H1 (cell line): ENCODE measurements at regions not wholly inside any gene's neighbourhood (a gene's known extent, or its start where the extent isn't known, plus 50 kb on each side); places are given as distances from the start of the nearest gene placed in this dataset.

ENCODE experiments used
- CBX8 ChIP-seq: fragments of 300-800, 300-1000 bp; sonication (generic); IDR thresholded peaks from 2 replicates; pipeline ENCODE4 v1.7.1; 2016; ENCODE audit warnings: low read depth, low read length, borderline replicate concordance
- CHD1 ChIP-seq: IDR thresholded peaks from 2 replicates; pipeline ENCODE4 v1.6.1; 2012; ENCODE audit warnings: low read depth, low read length, improper control_type of control experiment
- CTBP2 ChIP-seq: IDR thresholded peaks from 2 replicates; pipeline ENCODE4 v1.7.0; 2011; ENCODE audit warnings: borderline replicate concordance, mild to moderate bottlenecking, moderate library complexity, mixed read lengths, low read length; ENCODE audit not compliant: insufficient read depth, insufficient read length
- E2F6 ChIP-seq: IDR thresholded peaks from 2 replicates; pipeline ENCODE4 v1.6.1; 2012; ENCODE audit warnings: inconsistent platforms
- NRF1 ChIP-seq: IDR thresholded peaks from 2 replicates; pipeline ENCODE4 v1.6.1; 2011; ENCODE audit warnings: mild to moderate bottlenecking, low read depth, low read length, improper control_type of control experiment
- SRF ChIP-seq: IDR thresholded peaks from 2 replicates; pipeline ENCODE4 v1.6.1; 2011; ENCODE audit warnings: mild to moderate bottlenecking, low read depth, low read length, moderate library complexity
- TAF7 ChIP-seq: optimal IDR thresholded peaks from 2 replicates; pipeline ENCODE3; 2011; ENCODE audit warnings: low read depth, mild to moderate bottlenecking, inconsistent platforms, low read length, moderate library complexity, borderline replicate concordance
- TF ChIP-seq, protein P1 (sequence below): fragments of 300-600 bp; sonication (generic); IDR thresholded peaks from 2 replicates; pipeline ENCODE4 v1.7.1; 2012; ENCODE audit warnings: low read length, moderate library complexity, mild to moderate bottlenecking, inconsistent platforms; ENCODE audit not compliant: insufficient replicate concordance
- TF ChIP-seq, protein P2 (sequence below), 3 experiments: IDR thresholded peaks; 1 replicate in 2 of 3; 2 replicates in 1 of 3; pipeline versions ENCODE4 v1.5.1 to v1.6.1; 2011; ENCODE audit warnings: low read length in 3 of 3, mild to moderate bottlenecking in 3 of 3, inconsistent platforms in 2 of 3, low read depth in 1 of 3, moderate library complexity in 1 of 3; ENCODE audit not compliant: insufficient read depth in 1 of 3; ENCODE audit errors: control extremely low read depth in 1 of 3

DNA sequence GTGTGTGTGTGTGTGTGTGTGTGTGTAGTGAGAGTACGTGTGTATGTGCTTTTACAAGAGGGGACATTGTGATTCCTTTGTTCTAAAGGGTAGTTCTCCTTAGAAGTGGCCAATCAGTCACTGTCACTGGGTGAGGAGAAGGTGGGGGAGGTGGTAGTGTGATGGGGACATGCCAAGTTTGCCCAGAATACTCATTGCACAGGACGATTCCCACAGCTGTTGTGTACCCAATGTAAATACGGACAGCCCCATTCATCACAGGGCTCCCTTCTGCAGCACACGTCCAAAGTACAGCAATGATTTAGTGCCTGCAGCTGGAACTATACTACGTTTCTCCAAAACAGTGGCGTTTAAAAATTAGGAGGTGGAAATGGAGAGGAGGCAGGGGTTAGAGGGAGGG lies 287.8 kb downstream of the TLR4 start (continued):
- TF ChIP-seq, protein P1, sequence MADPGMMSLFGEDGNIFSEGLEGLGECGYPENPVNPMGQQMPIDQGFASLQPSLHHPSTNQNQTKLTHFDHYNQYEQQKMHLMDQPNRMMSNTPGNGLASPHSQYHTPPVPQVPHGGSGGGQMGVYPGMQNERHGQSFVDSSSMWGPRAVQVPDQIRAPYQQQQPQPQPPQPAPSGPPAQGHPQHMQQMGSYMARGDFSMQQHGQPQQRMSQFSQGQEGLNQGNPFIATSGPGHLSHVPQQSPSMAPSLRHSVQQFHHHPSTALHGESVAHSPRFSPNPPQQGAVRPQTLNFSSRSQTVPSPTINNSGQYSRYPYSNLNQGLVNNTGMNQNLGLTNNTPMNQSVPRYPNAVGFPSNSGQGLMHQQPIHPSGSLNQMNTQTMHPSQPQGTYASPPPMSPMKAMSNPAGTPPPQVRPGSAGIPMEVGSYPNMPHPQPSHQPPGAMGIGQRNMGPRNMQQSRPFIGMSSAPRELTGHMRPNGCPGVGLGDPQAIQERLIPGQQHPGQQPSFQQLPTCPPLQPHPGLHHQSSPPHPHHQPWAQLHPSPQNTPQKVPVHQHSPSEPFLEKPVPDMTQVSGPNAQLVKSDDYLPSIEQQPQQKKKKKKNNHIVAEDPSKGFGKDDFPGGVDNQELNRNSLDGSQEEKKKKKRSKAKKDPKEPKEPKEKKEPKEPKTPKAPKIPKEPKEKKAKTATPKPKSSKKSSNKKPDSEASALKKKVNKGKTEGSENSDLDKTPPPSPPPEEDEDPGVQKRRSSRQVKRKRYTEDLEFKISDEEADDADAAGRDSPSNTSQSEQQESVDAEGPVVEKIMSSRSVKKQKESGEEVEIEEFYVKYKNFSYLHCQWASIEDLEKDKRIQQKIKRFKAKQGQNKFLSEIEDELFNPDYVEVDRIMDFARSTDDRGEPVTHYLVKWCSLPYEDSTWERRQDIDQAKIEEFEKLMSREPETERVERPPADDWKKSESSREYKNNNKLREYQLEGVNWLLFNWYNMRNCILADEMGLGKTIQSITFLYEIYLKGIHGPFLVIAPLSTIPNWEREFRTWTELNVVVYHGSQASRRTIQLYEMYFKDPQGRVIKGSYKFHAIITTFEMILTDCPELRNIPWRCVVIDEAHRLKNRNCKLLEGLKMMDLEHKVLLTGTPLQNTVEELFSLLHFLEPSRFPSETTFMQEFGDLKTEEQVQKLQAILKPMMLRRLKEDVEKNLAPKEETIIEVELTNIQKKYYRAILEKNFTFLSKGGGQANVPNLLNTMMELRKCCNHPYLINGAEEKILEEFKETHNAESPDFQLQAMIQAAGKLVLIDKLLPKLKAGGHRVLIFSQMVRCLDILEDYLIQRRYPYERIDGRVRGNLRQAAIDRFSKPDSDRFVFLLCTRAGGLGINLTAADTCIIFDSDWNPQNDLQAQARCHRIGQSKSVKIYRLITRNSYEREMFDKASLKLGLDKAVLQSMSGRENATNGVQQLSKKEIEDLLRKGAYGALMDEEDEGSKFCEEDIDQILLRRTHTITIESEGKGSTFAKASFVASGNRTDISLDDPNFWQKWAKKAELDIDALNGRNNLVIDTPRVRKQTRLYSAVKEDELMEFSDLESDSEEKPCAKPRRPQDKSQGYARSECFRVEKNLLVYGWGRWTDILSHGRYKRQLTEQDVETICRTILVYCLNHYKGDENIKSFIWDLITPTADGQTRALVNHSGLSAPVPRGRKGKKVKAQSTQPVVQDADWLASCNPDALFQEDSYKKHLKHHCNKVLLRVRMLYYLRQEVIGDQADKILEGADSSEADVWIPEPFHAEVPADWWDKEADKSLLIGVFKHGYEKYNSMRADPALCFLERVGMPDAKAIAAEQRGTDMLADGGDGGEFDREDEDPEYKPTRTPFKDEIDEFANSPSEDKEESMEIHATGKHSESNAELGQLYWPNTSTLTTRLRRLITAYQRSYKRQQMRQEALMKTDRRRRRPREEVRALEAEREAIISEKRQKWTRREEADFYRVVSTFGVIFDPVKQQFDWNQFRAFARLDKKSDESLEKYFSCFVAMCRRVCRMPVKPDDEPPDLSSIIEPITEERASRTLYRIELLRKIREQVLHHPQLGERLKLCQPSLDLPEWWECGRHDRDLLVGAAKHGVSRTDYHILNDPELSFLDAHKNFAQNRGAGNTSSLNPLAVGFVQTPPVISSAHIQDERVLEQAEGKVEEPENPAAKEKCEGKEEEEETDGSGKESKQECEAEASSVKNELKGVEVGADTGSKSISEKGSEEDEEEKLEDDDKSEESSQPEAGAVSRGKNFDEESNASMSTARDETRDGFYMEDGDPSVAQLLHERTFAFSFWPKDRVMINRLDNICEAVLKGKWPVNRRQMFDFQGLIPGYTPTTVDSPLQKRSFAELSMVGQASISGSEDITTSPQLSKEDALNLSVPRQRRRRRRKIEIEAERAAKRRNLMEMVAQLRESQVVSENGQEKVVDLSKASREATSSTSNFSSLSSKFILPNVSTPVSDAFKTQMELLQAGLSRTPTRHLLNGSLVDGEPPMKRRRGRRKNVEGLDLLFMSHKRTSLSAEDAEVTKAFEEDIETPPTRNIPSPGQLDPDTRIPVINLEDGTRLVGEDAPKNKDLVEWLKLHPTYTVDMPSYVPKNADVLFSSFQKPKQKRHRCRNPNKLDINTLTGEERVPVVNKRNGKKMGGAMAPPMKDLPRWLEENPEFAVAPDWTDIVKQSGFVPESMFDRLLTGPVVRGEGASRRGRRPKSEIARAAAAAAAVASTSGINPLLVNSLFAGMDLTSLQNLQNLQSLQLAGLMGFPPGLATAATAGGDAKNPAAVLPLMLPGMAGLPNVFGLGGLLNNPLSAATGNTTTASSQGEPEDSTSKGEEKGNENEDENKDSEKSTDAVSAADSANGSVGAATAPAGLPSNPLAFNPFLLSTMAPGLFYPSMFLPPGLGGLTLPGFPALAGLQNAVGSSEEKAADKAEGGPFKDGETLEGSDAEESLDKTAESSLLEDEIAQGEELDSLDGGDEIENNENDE: no peak
- TF ChIP-seq, protein P2, sequence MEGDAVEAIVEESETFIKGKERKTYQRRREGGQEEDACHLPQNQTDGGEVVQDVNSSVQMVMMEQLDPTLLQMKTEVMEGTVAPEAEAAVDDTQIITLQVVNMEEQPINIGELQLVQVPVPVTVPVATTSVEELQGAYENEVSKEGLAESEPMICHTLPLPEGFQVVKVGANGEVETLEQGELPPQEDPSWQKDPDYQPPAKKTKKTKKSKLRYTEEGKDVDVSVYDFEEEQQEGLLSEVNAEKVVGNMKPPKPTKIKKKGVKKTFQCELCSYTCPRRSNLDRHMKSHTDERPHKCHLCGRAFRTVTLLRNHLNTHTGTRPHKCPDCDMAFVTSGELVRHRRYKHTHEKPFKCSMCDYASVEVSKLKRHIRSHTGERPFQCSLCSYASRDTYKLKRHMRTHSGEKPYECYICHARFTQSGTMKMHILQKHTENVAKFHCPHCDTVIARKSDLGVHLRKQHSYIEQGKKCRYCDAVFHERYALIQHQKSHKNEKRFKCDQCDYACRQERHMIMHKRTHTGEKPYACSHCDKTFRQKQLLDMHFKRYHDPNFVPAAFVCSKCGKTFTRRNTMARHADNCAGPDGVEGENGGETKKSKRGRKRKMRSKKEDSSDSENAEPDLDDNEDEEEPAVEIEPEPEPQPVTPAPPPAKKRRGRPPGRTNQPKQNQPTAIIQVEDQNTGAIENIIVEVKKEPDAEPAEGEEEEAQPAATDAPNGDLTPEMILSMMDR (IDR thresholded peaks at IDR 0.05; ENCODE audit: control extremely low read depth in 1 of 3, insufficient read depth in 1 of 3, low read depth in 1 of 3, low read length in 3 of 3): no peak
- no peak for TF ChIP-seq CHD1
- TF ChIP-seq CBX8: no peak
- no peak for TF ChIP-seq SRF
- no peak for TF ChIP-seq NRF1
- no peak for TF ChIP-seq E2F6
- TF ChIP-seq TAF7: no peak
- no peak for TF ChIP-seq CTBP2
